H9 (cell line): ENCODE measurements at regions not wholly inside any gene's neighbourhood (a gene's known extent, or its start where the extent isn't known, plus 50 kb on each side); places are given as distances from the start of the nearest gene placed in this dataset.

ENCODE experiments used
- DNase-seq: peaks from one replicate; pipeline ENCODE4 v3.0.0-alpha.2; 2017
- H2AFZ ChIP-seq: one replicate; pipeline ENCODE4 v1.6.1; 2013; ENCODE audit warnings: mild to moderate bottlenecking, low read length, control low read depth, moderate library complexity
- H2AK5ac ChIP-seq: 2 replicates; pipeline ENCODE4 v1.6.1; 2013; ENCODE audit warnings: low read length, control low read depth, mixed read lengths; ENCODE audit not compliant: insufficient read length
- H2BK120ac ChIP-seq: one replicate; pipeline ENCODE4 v1.6.1; 2013; ENCODE audit warnings: low read depth, mild to moderate bottlenecking, low read length, control low read depth, inconsistent platforms; ENCODE audit not compliant: poor library complexity, severe bottlenecking
- H2BK12ac ChIP-seq: 2 replicates; pipeline ENCODE4 v1.6.1; 2013; ENCODE audit warnings: low read length, control low read depth, mixed read lengths, low read depth; ENCODE audit not compliant: insufficient read length
- H2BK15ac ChIP-seq: 2 replicates; pipeline ENCODE4 v1.6.1; 2013; ENCODE audit warnings: low read depth, low read length, control low read depth
- H2BK20ac ChIP-seq: one replicate; pipeline ENCODE4 v1.6.1; 2013; ENCODE audit warnings: low read depth, mild to moderate bottlenecking, low read length, control low read depth, inconsistent platforms; ENCODE audit not compliant: poor library complexity, severe bottlenecking
- H2BK5ac ChIP-seq: 2 replicates; pipeline ENCODE4 v1.6.1; 2013; ENCODE audit warnings: low read length, control low read depth, mixed read lengths; ENCODE audit not compliant: insufficient read length
- H3K14ac ChIP-seq: 2 replicates; pipeline ENCODE4 v1.6.1; 2013; ENCODE audit warnings: low read length, control low read depth; ENCODE audit not compliant: insufficient read depth
- H3K18ac ChIP-seq: 2 replicates; pipeline ENCODE4 v1.6.1; 2013; ENCODE audit warnings: low read depth, mild to moderate bottlenecking, mixed read lengths, low read length, control low read depth; ENCODE audit not compliant: insufficient read length
- H3K23ac ChIP-seq: 2 replicates; pipeline ENCODE4 v1.6.1; 2013; ENCODE audit warnings: low read length, control low read depth, mixed read lengths, low read depth; ENCODE audit not compliant: insufficient read length
- H3K23me2 ChIP-seq: 2 replicates; pipeline ENCODE4 v1.6.1; 2013; ENCODE audit warnings: low read depth, mild to moderate bottlenecking, mixed read lengths, low read length, control low read depth; ENCODE audit not compliant: insufficient read length, poor library complexity, severe bottlenecking
- H3K27ac ChIP-seq: 2 replicates; pipeline ENCODE4 v1.5.1; 2013; ENCODE audit warnings: low read length, control low read depth, mixed read lengths, low read depth; ENCODE audit not compliant: insufficient read length
- H3K27me3 ChIP-seq: 2 replicates; pipeline ENCODE4 v1.6.1; 2013; ENCODE audit warnings: low read length, control low read depth, inconsistent platforms; ENCODE audit not compliant: insufficient read depth
- H3K4ac ChIP-seq: 2 replicates; pipeline ENCODE4 v1.6.1; 2013; ENCODE audit warnings: low read depth, mild to moderate bottlenecking, control low read depth, inconsistent platforms, low read length, moderate library complexity
- H3K4me1 ChIP-seq: 2 replicates; pipeline ENCODE4 v1.6.1; 2013; ENCODE audit warnings: low read length, control low read depth, inconsistent platforms; ENCODE audit not compliant: insufficient read depth
- H3K4me2 ChIP-seq: 2 replicates; pipeline ENCODE4 v1.6.1; 2013; ENCODE audit warnings: low read length, control low read depth, mixed read lengths; ENCODE audit not compliant: insufficient read length, insufficient read depth
- H3K56ac ChIP-seq: 2 replicates; pipeline ENCODE4 v1.6.1; 2013; ENCODE audit warnings: low read depth, mild to moderate bottlenecking, mixed read lengths, low read length, control low read depth; ENCODE audit not compliant: insufficient read length
- H3K79me1 ChIP-seq: 2 replicates; pipeline ENCODE4 v1.6.1; 2013; ENCODE audit warnings: low read depth, mild to moderate bottlenecking, moderate library complexity, low read length, control low read depth, inconsistent platforms; ENCODE audit not compliant: insufficient read depth, poor library complexity, severe bottlenecking
- H3K79me2 ChIP-seq: 2 replicates; pipeline ENCODE4 v1.6.1; 2013; ENCODE audit warnings: low read length, control low read depth, inconsistent platforms; ENCODE audit not compliant: insufficient read depth
- H3K9ac ChIP-seq: 2 replicates; pipeline ENCODE4 v1.6.1; 2013; ENCODE audit warnings: low read length, control low read depth, mixed read lengths; ENCODE audit not compliant: insufficient read length; ENCODE audit errors: extremely low read depth
- H3K9me3 ChIP-seq: one replicate; pipeline ENCODE4 v1.6.1; 2013; ENCODE audit warnings: low read depth, low read length, inconsistent platforms; ENCODE audit not compliant: control insufficient read depth
- H3T11ph ChIP-seq: one replicate; pipeline ENCODE4 v1.6.1; 2013; ENCODE audit warnings: mild to moderate bottlenecking, low read length, control low read depth, inconsistent platforms
- H4K20me1 ChIP-seq: one replicate; pipeline ENCODE4 v1.6.1; 2013; ENCODE audit not compliant: control insufficient read depth, insufficient read length, insufficient read depth
- H4K5ac ChIP-seq: 2 replicates; pipeline ENCODE4 v1.6.1; 2013; ENCODE audit warnings: low read depth, mild to moderate bottlenecking, mixed read lengths, low read length, control low read depth; ENCODE audit not compliant: insufficient read length
- H4K8ac ChIP-seq: replicated peaks from 2 replicates; pipeline ENCODE4 v1.6.1; 2013; ENCODE audit warnings: low read length, control low read depth, mixed read lengths, low read depth; ENCODE audit not compliant: insufficient read length
- H4K91ac ChIP-seq: 2 replicates; pipeline ENCODE4 v1.6.1; 2013; ENCODE audit warnings: low read depth, mild to moderate bottlenecking, moderate library complexity, mixed read lengths, low read length, control low read depth; ENCODE audit not compliant: insufficient read length
- H3K27ac Mint-ChIP-seq, 3 experiments: 2 replicates in 2 of 3; 3 replicates in 1 of 3; pipeline ENCODE4 v1.8.0; 2020 to 2021; ENCODE audit warnings: mixed read lengths in 3 of 3, mild to moderate bottlenecking in 1 of 3, moderate library complexity in 1 of 3
- H3K27me3 Mint-ChIP-seq: 2 replicates; pipeline ENCODE4 v1.8.0; 2021; ENCODE audit warnings: low read depth, mild to moderate bottlenecking, moderate library complexity, mixed read lengths
- H3K36me3 Mint-ChIP-seq, 3 experiments: 2 replicates in 2 of 3; 3 replicates in 1 of 3; pipeline ENCODE4 v1.8.0; 2020 to 2021; ENCODE audit warnings: low read depth in 3 of 3, mixed read lengths in 3 of 3; ENCODE audit not compliant: insufficient read depth in 1 of 3
- H3K4me1 Mint-ChIP-seq, 2 experiments: 2 replicates each; pipeline ENCODE4 v1.8.0; 2020; ENCODE audit warnings: mixed read lengths in 2 of 2
- H3K4me3 Mint-ChIP-seq, 2 experiments: 2 replicates in 1 of 2; 3 replicates in 1 of 2; pipeline ENCODE4 v1.8.0; 2020 to 2021; ENCODE audit warnings: mild to moderate bottlenecking in 2 of 2, mixed read lengths in 2 of 2, moderate library complexity in 1 of 2
- H3K9me3 Mint-ChIP-seq, 2 experiments: 2 replicates in 1 of 2; 3 replicates in 1 of 2; pipeline ENCODE4 v1.8.0; 2020; ENCODE audit warnings: mild to moderate bottlenecking in 2 of 2, mixed read lengths in 2 of 2, moderate library complexity in 1 of 2
- WGBS: extraction: QIAGEN DNeasy Blood & Tissue Kit; methylation state at CpG from one replicate; pipeline ENCODE4 v1.1.7; 2013; ENCODE audit warnings: missing lambda C conversion rate, low lambda C conversion rate, mixed read lengths; ENCODE audit not compliant: insufficient read length; ENCODE audit errors: extremely low coverage; 5-methylcytosine and 5-hydroxymethylcytosine counted together
- TF ChIP-seq, protein P1 (sequence below): fragments of 200-600 bp; sonication (generic); conservative IDR thresholded peaks from 3 replicates; pipeline ENCODE4 v1.8.0; 2021; ENCODE audit warnings: antibody characterized with exemption, mild to moderate bottlenecking

DNA sequence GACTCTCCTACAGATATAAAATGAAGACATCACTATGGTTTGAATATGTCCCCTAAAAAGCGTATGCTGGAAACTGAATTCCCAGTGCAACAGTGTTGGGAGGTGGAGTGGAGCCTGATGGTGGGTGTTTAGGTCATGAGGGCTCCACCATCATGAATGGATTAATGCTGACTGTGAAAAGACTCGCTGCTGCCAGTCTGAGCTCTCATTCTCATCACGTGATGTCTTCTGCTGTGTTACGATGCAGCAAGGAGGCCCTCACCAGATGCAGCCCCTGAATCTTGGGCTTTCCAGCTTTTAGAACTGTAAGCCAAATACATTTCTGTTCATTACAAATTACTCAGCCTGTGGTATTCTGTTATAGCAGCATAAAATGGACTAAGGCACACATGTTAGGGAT, 73.8 kb upstream of the PPP2R5A start:
- no peak overlapping the region for H2BK120ac ChIP-seq

More for the DNA sequence above, 73.8 kb upstream of the PPP2R5A start:
- H3K27me3 Mint-ChIP-seq: no peaks in the 10 kb centered on the region
- H3K36me3 Mint-ChIP-seq: no peaks in the 10 kb centered on the region
- H3K27ac Mint-ChIP-seq: no peak overlapping the region
- H4K5ac ChIP-seq: no peak overlapping the region
- no peaks in the 10 kb centered on the region for H3K79me2 ChIP-seq
- no peak overlapping the region for H2AFZ ChIP-seq
- H3K79me1 ChIP-seq: no peaks in the 10 kb centered on the region
- H3K9me3 Mint-ChIP-seq: no peaks in the 10 kb centered on the region
- no peak overlapping the region for H4K91ac ChIP-seq
- no peak overlapping the region for H3K4ac ChIP-seq
- WGBS: no CpG with 5 or more reads among the region's 4 CpGs
- H3K14ac ChIP-seq: no peak overlapping the region
- H3K23ac ChIP-seq: no peak overlapping the region
- H2BK15ac ChIP-seq: no peak overlapping the region
- no peak for DNase-seq
- no peaks in the 10 kb centered on the region for H3K4me1 ChIP-seq
- H3K9ac ChIP-seq: no peak overlapping the region
- no peak overlapping the region for H2AK5ac ChIP-seq
- H3K4me3 Mint-ChIP-seq: no peak overlapping the region
- H4K8ac ChIP-seq: no peak overlapping the region
- no peak overlapping the region for H3T11ph ChIP-seq
- no peak overlapping the region for H2BK5ac ChIP-seq
- H3K27me3 ChIP-seq: no peaks in the 10 kb centered on the region
- no peak overlapping the region for H3K56ac ChIP-seq
- H3K4me1 Mint-ChIP-seq: peaks cover 14 to 18% of the 10 kb centered on the region in 2 experiments
- H3K23me2 ChIP-seq: no peaks in the 10 kb centered on the region
- no peak overlapping the region for H2BK12ac ChIP-seq
- no peak overlapping the region for H3K4me2 ChIP-seq
- no peak overlapping the region for H2BK20ac ChIP-seq
- no peaks in the 10 kb centered on the region for H3K9me3 ChIP-seq
- no peaks in the 10 kb centered on the region for H4K20me1 ChIP-seq
- H3K18ac ChIP-seq: no peak overlapping the region
- TF ChIP-seq, protein P1, sequence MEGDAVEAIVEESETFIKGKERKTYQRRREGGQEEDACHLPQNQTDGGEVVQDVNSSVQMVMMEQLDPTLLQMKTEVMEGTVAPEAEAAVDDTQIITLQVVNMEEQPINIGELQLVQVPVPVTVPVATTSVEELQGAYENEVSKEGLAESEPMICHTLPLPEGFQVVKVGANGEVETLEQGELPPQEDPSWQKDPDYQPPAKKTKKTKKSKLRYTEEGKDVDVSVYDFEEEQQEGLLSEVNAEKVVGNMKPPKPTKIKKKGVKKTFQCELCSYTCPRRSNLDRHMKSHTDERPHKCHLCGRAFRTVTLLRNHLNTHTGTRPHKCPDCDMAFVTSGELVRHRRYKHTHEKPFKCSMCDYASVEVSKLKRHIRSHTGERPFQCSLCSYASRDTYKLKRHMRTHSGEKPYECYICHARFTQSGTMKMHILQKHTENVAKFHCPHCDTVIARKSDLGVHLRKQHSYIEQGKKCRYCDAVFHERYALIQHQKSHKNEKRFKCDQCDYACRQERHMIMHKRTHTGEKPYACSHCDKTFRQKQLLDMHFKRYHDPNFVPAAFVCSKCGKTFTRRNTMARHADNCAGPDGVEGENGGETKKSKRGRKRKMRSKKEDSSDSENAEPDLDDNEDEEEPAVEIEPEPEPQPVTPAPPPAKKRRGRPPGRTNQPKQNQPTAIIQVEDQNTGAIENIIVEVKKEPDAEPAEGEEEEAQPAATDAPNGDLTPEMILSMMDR: no peak
- no peak overlapping the region for H3K27ac ChIP-seq
